SK-N-SH (cell line): ENCODE measurements at regions not wholly inside any gene's neighbourhood (a gene's known extent, or its start where the extent isn't known, plus 50 kb on each side); places are given as distances from the start of the nearest gene placed in this dataset.
A peak's percentile ranks its signal among the peaks of the same experiment; 100 is the strongest.

ENCODE experiments used
- CTCF ChIA-PET: fragments of 300-600, 350-600 bp; formaldehyde crosslinking; extraction: SDS; loops from one replicate; lab custom pipeline; 2021; lab: Yijun Ruan, JAX
- POLR2A ChIA-PET: fragments of 350-600 bp; sonication (Branson Sonifier 250); formaldehyde crosslinking; extraction: SDS; loops from one replicate; lab custom pipeline; 2020; ENCODE audit warnings: antibody characterized with exemption, inconsistent platforms; lab: Yijun Ruan, JAX
- DNase-seq: peaks from one replicate; pipeline ENCODE4 v3.0.0; 2012
- H2AFZ ChIP-seq: fragments of 200-600 bp; sonication (generic); 2 replicates; pipeline ENCODE4 v1.8.1; 2016; ENCODE audit warnings: antibody characterized with exemption, mild to moderate bottlenecking, low read depth
- H3F3A ChIP-seq: fragments of 200-600 bp; sonication (generic); replicated peaks from 2 replicates; pipeline ENCODE3; 2016; ENCODE audit warnings: antibody characterized with exemption, mild to moderate bottlenecking; ENCODE audit not compliant: insufficient read depth
- H3K27ac ChIP-seq, 2 experiments: fragments of 200-500 bp in 1 of 2; fragments of 200-600 bp in 1 of 2; sonication (Bioruptor generic) in 1 of 2; sonication (generic), shearing (Covaris generic) in 1 of 2; 2 replicates each; pipeline versions ENCODE4 v1.5.1 to v1.6.1; 2014 to 2016; ENCODE audit warnings: low read depth in 2 of 2, inconsistent platforms in 1 of 2, low read length in 1 of 2, mild to moderate bottlenecking in 1 of 2, mixed read lengths in 1 of 2
- H3K27me3 ChIP-seq: fragments of 200-600 bp; sonication (generic), shearing (Covaris generic); 2 replicates; pipeline ENCODE4 v1.6.1; 2016; ENCODE audit warnings: mixed run types; ENCODE audit not compliant: insufficient read depth
- H3K36me3 ChIP-seq, 2 experiments: fragments of 200-500 bp in 1 of 2; fragments of 200-600 bp in 1 of 2; sonication (Bioruptor generic) in 1 of 2; sonication (generic) in 1 of 2; replicated peaks in 1 of 2; 2 replicates each; pipeline versions ENCODE3 to v1.5.1; 2014 to 2016; ENCODE audit warnings: low read length in 1 of 2, mild to moderate bottlenecking in 1 of 2; ENCODE audit not compliant: insufficient read depth in 2 of 2, control insufficient read depth in 1 of 2
- H3K4me1 ChIP-seq, 2 experiments: fragments of 200-500 bp in 1 of 2; fragments of 200-600 bp in 1 of 2; sonication (Bioruptor generic) in 1 of 2; sonication (generic), shearing (Covaris generic) in 1 of 2; 2 replicates each; pipeline versions ENCODE4 v1.5.1 to v1.6.1; 2014 to 2016; ENCODE audit warnings: low read depth in 1 of 2, low read length in 1 of 2, mixed run types in 1 of 2; ENCODE audit not compliant: insufficient read depth in 2 of 2, control insufficient read depth in 1 of 2
- H3K4me2 ChIP-seq: fragments of 200-600 bp; sonication (generic), shearing (Covaris generic); 2 replicates; pipeline ENCODE4 v1.6.1; 2017; ENCODE audit warnings: mixed run types
- H3K4me3 ChIP-seq, 2 experiments: fragments of 200-500 bp in 1 of 2; fragments of 200-600 bp in 1 of 2; sonication (Bioruptor generic) in 1 of 2; sonication (generic), shearing (Covaris generic) in 1 of 2; 2 replicates each; pipeline versions ENCODE4 v1.5.1 to v1.8.1; 2014 to 2016; ENCODE audit warnings: low read depth in 2 of 2, inconsistent platforms in 1 of 2, low read length in 1 of 2, mild to moderate bottlenecking in 1 of 2, mixed read lengths in 1 of 2, moderate library complexity in 1 of 2
- H3K79me2 ChIP-seq: fragments of 200-600 bp; sonication (generic); 2 replicates; pipeline ENCODE4 v1.8.1; 2017; ENCODE audit warnings: mild to moderate bottlenecking; ENCODE audit not compliant: insufficient read depth
- H3K9ac ChIP-seq: fragments of 200-600 bp; sonication (generic); 2 replicates; pipeline ENCODE4 v1.6.1; 2017; ENCODE audit warnings: mixed run types
- H3K9me2 ChIP-seq: fragments of 200-600 bp; sonication (generic); 2 replicates; pipeline ENCODE4 v1.6.1; 2017; ENCODE audit warnings: mixed run types
- H3K9me3 ChIP-seq: fragments of 200-600 bp; sonication (generic); 2 replicates; pipeline ENCODE4 v1.6.1; 2017; ENCODE audit warnings: mixed run types, mild to moderate bottlenecking, moderate library complexity
- H4K20me1 ChIP-seq: fragments of 200-600 bp; sonication (generic); 2 replicates; pipeline ENCODE4 v1.6.1; 2017; ENCODE audit warnings: mild to moderate bottlenecking, mixed run types; ENCODE audit not compliant: insufficient read depth
- CHD2 ChIP-seq: fragments of 150-350 bp; IDR thresholded peaks from 2 replicates; pipeline ENCODE4 v1.6.1; 2018; ENCODE audit warnings: low read length; ENCODE audit not compliant: partially characterized antibody
- ELF1 ChIP-seq: IDR thresholded peaks from 2 replicates; pipeline ENCODE4 v1.4.0; 2012
- MEF2A ChIP-seq: IDR thresholded peaks from 2 replicates; pipeline ENCODE4 v1.4.0; 2012; ENCODE audit warnings: low read depth, borderline replicate concordance
- MXI1 ChIP-seq: IDR thresholded peaks from 2 replicates; pipeline ENCODE4 v1.6.1; 2012; ENCODE audit warnings: mild to moderate bottlenecking, low read depth, low read length, improper control_type of control experiment
- RXRA ChIP-seq: IDR thresholded peaks from 2 replicates; pipeline ENCODE4 v1.4.0; 2012; ENCODE audit warnings: low read depth, mild to moderate bottlenecking, borderline replicate concordance
- SIN3A ChIP-seq: IDR thresholded peaks from 2 replicates; pipeline ENCODE4 v1.6.1; 2012; ENCODE audit warnings: low read depth, mild to moderate bottlenecking, low read length, moderate library complexity, borderline replicate concordance
- TAF1 ChIP-seq: IDR thresholded peaks from 2 replicates; pipeline ENCODE4 v1.6.1; 2012; ENCODE audit warnings: low read depth, mild to moderate bottlenecking, low read length, moderate library complexity, borderline replicate concordance
- USF1 ChIP-seq: IDR thresholded peaks from 2 replicates; pipeline ENCODE4 v1.4.0; 2012; ENCODE audit warnings: low read depth, borderline replicate concordance
- USF2 ChIP-seq: fragments of 150-350 bp; IDR thresholded peaks from 2 replicates; pipeline ENCODE4 v1.6.1; 2017; ENCODE audit warnings: antibody characterized with exemption, low read length, low read depth, borderline replicate concordance
- WGBS: methylation state at CpG from one replicate; pipeline ENCODE4 v1.1.6; 2017; ENCODE audit warnings: low lambda C conversion rate; 5-methylcytosine and 5-hydroxymethylcytosine counted together
- TF ChIP-seq, protein P1 (sequence below): IDR thresholded peaks from 2 replicates; pipeline ENCODE4; 2012
- TF ChIP-seq, protein P2 (sequence below): fragments of 150-350 bp; IDR thresholded peaks from 2 replicates; pipeline ENCODE4 v1.6.1; 2016; ENCODE audit warnings: mild to moderate bottlenecking, low read depth, low read length

DNA sequence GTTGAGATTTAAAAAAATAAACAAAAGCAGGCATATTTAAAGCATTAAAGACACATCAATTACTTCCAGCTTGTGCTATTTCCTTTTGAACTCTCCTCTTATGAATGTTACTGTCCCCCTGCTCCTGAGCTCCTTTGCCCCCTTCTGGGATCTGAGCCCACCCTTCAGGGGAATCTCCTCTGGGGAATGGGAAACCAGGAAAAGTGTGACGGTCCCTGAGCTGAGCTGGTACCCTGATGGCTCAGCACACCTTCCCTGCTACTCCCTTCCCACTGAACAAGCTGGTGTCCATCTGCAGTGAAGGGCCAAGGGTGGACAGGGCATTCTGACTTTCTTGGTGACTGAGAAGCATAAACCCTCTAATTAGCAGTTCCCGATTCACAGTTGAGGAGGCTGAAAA lies 356.3 kb downstream of the PTEN start:
- H3K4me2 ChIP-seq: no peak overlapping the region
- no peak for TF ChIP-seq SIN3A
- no peak for TF ChIP-seq TAF1
- TF ChIP-seq USF1: no peak
- TF ChIP-seq USF2: no peak
- no peak for TF ChIP-seq CHD2
- TF ChIP-seq ELF1: no peak
- no peak for TF ChIP-seq RXRA
- TF ChIP-seq MEF2A: no peak

DNA sequence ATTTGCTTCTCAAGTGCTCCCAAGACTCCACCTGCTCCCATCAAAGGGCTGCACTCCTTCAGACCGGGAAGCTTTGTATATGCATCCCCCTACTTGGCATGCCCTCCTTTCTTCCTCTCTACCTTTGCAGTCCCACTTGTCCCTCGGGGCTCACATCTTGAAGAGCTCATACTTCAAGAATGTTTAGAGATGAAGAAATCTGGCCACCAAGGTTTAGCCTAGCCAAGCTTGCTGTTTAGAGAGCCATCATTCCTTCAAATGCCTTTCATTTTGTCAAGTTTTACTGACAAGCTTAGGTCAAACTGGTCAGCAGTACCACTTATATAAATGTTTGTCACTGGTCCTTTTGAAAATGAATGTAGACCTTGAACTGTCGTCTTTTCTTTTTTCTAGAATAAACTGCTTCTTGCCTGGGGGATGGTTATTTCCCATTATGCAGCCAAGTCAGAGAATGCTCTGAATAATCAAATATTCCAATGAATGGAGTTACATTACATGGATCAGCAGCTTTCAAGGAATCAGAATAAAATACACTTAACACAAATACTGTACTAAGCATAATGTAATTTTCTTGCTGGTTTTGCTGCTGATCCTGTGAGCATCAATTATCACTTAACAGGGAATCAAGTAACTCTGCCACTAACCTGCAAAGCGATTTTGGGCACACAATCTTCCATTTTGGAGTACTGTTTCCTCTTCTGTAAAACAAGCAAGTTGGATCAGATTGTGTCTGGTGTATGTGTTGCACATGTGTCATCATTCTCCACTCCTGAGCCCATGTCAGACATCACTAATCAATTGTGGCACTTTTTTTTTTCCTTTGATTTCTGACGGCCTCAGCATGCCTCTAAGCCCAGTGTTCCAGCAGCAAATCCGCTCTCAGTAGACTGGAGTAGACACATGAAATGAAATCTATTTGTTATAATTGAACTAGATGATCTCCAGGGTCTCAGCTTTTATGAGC lies 357.9 kb downstream of the PTEN start:
- no peak for DNase-seq
- POLR2A ChIA-PET: no interaction called here
- Histone ChIP-seq H3K9me2 (no peaks in the 10 kb centered on the region), H3K9me3 (no peaks in the 10 kb centered on the region), H3K4me3 (no peak overlapping the region), H3K27ac (peak overlapping the region in 1 of 2 experiments; percentile 19; a peak in 1 of 4 replicates), H3K4me1 (peaks cover 0 to 10% of the 10 kb centered on the region in 2 experiments; a peak in 2 of 4 replicates), H3F3A (no peaks in the 10 kb centered on the region), H3K79me2 (no peaks in the 10 kb centered on the region), H3K36me3 (no peaks in the 10 kb centered on the region), H3K4me2 (no peak overlapping the region), H2AFZ (no peak overlapping the region), H4K20me1 (no peaks in the 10 kb centered on the region), H3K9ac (no peak overlapping the region), H3K27me3 (no peaks in the 10 kb centered on the region)
- CTCF ChIA-PET: no interaction called here
- TF ChIP-seq, protein P1, sequence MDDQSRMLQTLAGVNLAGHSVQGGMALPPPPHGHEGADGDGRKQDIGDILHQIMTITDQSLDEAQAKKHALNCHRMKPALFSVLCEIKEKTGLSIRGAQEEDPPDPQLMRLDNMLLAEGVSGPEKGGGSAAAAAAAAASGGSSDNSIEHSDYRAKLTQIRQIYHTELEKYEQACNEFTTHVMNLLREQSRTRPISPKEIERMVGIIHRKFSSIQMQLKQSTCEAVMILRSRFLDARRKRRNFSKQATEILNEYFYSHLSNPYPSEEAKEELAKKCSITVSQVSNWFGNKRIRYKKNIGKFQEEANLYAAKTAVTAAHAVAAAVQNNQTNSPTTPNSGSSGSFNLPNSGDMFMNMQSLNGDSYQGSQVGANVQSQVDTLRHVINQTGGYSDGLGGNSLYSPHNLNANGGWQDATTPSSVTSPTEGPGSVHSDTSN: no peak
- TF ChIP-seq, protein P2, sequence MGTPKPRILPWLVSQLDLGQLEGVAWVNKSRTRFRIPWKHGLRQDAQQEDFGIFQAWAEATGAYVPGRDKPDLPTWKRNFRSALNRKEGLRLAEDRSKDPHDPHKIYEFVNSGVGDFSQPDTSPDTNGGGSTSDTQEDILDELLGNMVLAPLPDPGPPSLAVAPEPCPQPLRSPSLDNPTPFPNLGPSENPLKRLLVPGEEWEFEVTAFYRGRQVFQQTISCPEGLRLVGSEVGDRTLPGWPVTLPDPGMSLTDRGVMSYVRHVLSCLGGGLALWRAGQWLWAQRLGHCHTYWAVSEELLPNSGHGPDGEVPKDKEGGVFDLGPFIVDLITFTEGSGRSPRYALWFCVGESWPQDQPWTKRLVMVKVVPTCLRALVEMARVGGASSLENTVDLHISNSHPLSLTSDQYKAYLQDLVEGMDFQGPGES: no peak
- TF ChIP-seq ELF1 (no peak), MXI1 (no peak)
- 69% methylated on average over 6 of the region's 6 CpGs for WGBS

More for the DNA sequence above, 356.3 kb downstream of the PTEN start:
- Histone ChIP-seq H3K79me2 (no peaks in the 10 kb centered on the region), H3K9me3 (no peaks in the 10 kb centered on the region), H4K20me1 (no peaks in the 10 kb centered on the region), H3K27me3 (no peaks in the 10 kb centered on the region), H3F3A (no peaks in the 10 kb centered on the region), H3K4me3 (no peak overlapping the region), H3K9me2 (no peaks in the 10 kb centered on the region), H2AFZ (no peak overlapping the region), H3K27ac (no peak overlapping the region), H3K9ac (no peak overlapping the region), H3K4me1 (peaks cover 0 to 10% of the 10 kb centered on the region in 2 experiments; a peak in 2 of 4 replicates), H3K36me3 (no peaks in the 10 kb centered on the region)
- WGBS: 95% methylated on average over 2 of the region's 2 CpGs
- CTCF ChIA-PET: interaction anchor here (0.6 to 2.8 kb wide), 3 partner anchors 13 to 180 kb away, joined by 4 to 7 read pairs (median 5); no protein-coding TSS in a partner anchor
- DNase-seq: no peak
- POLR2A ChIA-PET: no interaction called here
